Stimulated activated CD8-positive, alpha-beta memory T cell treated with anti-CD3 and anti-CD28 coated beads, Interleukin-12 subunit alpha, Interleukin-12 subunit beta, amount 100 ng/mL, for 1 hour (primary cell): ENCODE measurements at regions not wholly inside any gene's neighbourhood (a gene's known extent, or its start where the extent isn't known, plus 50 kb on each side); places are given as distances from the start of the nearest gene placed in this dataset.

ENCODE experiments used
- DNase-seq: peaks from one replicate; pipeline ENCODE4 v3.0.0-alpha.2; 2020; ENCODE audit warnings: low read depth

DNA sequence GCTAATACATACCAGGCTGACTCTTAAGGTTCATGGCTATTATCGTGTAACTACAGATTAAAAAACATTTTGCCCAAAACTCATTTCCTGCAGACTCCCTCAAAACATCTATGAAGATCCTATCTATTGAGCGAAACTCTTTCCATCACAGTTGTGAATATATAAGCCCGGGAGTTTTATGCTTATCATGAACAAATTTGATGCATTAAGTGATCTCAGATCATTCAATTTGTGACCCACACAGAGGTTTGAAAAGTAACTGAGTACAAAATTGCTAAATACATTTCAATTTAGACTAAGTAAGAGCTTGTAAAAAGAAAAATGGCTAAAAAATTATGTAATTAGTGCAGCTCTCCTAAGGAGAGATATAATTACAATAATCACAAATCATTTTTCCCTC is 1228.8 kb upstream of the TENM4 start:
- no peak for DNase-seq

DNA sequence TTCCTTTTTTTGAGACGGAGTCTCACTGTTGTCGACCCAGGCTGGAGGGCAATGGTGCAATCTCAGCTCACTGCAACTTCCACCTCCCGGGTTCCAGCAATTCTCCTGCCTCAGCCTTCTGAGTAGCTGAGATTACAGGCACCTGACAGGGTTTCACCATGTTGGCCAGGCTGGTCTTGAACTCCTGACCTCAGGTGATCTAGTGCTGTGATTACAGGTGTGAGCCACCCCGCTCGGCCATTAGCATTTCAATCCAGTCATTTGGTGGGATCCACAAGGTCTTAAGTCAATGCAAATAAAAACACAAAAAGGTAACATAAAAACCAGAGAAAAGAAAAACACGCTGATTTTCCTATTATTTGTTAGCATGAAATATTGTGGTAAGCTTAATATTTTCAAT is 1227.2 kb upstream of the TENM4 start:
- no peak for DNase-seq

DNA sequence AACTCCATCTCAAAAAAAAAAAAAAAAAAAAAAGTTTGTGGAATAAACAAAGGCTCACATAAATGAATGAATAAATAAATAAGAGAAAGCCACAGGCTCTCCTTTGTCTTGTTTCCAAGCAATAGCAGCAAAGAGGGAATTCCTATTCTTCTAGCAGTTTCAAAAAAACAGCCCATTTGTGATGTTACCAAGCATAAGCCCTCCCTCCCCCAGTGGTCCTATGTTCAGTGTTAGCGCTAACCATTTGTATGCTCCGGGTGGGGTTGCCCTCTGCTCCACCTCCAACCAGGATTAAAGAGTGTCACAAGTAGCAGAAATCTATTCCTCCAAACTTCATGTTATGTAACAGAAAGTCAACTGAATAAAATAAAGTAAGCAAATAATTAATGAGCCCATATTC is 1215.0 kb upstream of the TENM4 start:
- no peak for DNase-seq

DNA sequence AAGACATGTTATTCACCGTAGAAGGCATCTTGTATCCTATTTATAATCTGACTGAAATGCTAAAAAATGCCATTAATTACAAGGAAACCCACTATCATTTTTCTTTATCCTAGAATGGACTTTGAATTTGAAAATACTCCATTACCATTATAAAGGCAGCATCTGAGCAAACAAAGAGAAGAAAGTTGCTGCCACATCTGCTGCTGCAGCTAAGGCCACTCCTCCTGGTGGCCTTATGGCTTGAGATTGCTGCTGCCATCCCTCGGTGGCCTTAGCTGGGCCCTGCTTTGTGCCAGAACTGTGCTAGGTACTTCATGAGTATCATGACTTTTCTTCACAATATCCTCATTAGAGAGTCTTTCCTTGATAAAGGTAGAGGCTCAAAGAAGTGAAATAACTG is 1210.1 kb upstream of the TENM4 start:
- no peak for DNase-seq

DNA sequence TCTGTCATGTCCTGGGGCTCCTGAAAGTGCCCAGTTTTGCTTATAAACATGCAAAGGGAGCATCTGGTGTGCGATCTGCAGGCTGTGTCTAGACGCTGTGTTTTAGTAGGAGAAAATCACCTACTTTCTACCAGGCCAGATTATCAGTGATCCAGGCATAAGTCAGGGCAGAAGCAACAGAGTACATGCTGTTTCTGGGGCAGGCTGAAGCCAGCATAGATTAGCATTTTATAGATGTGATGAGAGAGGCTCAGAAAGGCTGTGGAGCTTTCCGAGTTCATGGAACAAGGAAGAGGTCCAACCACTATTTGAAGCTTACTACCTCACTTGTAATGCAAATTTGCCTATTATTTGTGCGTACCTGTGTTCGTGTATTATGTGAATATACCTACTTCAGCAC is 1208.4 kb upstream of the TENM4 start:
- DNase-seq = no peak

DNA sequence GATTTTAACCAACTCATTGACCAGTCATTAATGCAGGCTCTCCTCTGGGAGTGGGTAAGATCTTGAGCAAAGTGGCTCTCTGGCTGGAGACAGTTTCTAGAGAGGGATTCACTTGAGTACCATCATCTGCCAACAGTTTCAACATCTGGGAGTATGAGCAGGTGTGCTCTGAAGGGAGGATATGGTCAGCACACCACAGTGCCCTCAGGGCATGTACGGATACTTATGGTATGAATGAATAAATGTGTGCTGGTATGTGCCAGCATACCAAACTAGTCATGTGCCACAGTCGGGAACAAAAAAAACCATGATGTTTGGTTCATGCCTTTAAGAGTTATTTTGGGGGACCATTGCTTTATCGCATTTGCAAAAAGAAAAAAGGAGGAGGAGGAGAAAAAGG is 1197.5 kb upstream of the TENM4 start:
- DNase-seq = no peak

DNA sequence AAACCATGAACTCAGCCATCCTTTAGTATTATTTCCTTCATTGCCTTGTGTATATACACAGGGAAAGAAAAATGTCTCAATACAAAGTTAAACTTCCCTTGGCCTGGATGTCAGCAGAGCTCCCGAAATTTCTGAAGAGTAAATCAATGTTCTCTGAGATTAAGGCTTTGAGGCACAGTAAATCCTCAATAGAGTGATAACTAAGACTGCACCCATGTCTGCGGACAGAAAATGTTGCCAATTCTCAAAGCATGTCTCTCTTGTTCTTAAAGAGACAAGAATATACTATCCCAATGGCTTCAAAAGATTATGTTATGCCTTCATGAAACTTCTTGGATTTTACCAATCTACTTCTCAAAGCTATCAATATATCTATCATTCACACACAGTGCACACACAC is 1196.7 kb upstream of the TENM4 start:
- DNase-seq = no peak

DNA sequence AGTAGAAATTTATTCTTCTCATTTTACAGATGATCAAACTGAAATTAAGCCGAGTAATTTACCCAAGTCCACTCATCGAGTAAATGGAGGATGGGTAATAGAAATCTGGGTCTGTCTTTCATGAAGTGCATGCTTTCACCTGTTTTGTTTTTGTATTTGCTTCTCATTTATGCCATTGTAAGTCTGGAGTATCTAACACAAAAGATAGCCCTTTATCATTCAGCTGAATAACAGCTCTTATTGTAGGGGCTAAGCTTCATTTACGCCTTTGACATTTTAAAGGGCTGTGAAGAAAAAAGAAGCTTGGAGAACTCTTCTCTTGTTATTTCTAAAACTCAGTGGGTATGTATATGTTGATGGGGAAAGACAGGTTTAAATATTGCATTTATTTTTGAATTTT is 1196.2 kb upstream of the TENM4 start:
- DNase-seq = no peak

DNA sequence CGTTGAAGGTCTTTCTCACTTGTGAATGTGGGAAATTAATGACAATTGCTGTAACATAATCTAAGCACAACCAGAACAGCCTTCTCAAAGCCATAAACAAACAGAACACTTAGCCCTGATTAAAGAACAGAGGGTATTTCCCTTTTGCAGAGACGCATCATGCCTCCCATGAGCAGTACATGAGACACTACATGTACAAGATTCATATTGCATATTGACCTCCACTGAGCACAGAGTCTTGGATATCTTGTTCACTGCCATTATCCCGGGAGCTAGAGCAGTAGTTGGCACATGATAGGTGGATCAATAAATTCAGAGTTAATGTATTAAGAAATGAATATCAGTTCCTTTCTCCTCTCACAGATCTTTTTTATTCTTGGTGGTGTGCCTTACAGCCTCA is 1194.3 kb upstream of the TENM4 start:
- no peak for DNase-seq

DNA sequence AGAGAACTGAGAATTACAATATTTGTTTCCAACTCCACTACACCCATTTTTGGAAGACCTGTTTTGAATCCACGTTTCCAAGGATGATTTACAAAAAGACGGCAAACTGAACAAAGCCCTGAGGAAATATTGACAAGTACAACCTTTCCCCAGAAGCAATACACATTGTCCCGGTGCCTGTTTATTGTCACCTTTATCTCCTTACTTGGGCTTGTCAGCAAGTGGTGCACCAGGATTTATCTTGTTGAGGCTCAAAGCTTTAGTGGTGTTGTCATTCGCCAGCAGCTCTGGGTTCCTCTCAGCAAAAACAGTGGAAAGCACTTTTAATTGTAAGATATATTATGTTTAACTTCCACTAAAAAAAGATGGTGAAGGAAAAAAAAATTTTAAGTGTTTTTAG is 1191.9 kb upstream of the TENM4 start:
- no peak for DNase-seq

DNA sequence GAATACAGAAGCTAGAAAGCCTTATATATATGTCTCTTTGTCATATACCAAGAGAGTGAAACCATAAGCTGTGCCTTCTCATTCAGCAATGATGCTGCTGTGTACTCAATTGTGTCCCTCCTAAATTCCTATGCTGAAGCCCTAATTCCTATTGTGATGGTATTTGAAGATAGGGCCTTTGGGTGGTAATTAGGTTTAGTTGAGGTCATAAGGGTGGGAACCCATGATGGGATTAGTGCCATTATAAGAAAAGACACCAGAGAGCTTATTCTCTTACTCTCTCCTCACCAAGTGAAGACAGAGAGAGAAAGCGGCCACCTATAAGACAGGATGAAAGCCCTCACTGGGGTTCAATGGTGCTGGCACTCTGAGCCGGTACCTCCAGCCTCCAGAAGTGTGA is 1191.3 kb upstream of the TENM4 start:
- no peak for DNase-seq

DNA sequence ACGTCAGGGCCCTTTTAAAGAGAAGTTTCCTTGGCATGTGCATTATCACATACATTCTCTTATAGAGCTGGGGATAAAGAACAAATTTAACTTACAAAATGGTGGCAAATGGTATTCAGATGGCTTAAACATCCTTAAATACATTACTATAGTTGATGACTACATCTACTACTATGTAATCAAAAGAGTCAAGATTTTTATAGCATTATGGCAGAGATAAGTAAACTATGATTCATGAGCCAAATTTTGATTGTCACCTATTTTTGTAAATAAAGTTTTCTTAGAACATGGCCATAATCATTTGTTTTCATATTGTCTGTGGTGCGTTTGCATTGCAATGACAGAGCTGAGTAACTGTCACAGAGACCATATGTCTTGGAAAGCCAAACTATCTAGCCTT is 1188.6 kb upstream of the TENM4 start:
- DNase-seq = no peak

DNA sequence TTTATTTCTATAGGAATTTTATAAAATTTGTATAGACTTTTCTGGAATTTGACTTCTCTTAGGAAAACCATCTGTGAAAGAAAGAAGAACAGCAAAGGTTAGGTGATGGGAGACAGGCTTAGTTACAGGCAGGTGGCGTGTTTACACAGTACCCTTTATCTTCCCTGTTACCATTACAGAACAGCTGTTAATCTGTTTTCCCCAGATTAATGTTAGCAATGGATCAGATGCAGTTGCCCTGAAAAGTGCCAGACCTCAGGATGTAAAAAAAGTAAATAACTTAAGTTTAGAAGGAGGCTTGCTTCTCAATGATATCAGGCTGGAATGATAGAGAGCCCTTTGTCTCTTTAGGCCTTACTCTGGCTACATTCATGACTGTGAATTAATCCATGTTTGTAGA is 1186.5 kb upstream of the TENM4 start:
- no peak for DNase-seq

DNA sequence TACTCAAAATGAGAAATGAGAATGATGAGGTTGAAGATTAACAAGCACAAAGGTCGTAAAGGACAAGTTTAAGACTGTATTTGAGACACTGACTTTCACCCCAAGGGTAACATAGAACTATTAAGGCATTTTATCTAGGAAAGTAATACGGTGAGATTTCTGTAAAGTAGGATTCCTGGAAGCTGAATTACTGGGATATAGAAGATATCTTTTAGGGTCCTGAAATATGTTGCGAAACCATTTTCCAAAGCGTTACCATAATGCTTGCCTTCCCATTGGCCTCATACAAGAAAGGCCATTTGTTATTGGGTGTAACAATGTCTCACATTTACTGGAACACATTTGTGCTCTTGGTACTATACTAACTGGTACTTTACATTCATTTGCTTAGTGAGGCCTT is 1185.9 kb upstream of the TENM4 start:
- no peak for DNase-seq

DNA sequence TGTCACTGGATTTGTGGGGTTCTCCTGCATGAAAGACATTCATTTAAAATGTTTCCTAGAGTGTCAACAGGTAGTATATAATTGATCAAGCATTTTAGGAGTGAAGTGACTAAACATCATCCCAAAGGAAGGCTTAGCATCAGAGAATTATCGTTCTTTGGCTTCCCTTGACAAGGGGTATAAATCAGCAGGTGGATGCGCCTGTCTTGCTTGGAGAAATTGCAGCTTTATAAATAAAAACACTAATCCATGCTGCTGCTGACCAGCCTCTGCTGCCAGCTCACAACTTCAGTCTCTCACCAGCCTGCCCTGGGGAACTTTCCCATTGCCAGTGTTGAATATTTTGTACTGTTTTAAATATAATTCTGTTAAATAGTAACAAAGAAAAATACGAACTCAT is 1184.7 kb upstream of the TENM4 start:
- DNase-seq = no peak

DNA sequence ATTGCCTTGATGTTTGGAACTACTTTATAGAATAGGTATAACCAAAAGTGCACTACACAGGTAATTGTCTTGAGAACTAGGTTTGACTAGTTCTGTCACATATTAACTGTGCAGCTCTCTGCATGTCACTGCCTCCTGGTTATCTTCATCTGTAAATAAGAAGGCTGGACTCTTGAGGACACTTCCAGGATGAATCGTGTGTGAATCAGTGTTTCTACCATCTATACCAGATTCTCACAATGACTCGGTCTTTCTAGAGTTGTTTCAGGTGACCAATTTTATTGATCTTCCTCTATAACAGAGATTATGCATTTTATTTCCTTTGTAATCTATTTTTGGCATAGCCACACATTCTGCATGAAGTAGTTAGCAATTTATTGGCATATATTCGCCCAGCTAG is 1181.0 kb upstream of the TENM4 start:
- DNase-seq = no peak

DNA sequence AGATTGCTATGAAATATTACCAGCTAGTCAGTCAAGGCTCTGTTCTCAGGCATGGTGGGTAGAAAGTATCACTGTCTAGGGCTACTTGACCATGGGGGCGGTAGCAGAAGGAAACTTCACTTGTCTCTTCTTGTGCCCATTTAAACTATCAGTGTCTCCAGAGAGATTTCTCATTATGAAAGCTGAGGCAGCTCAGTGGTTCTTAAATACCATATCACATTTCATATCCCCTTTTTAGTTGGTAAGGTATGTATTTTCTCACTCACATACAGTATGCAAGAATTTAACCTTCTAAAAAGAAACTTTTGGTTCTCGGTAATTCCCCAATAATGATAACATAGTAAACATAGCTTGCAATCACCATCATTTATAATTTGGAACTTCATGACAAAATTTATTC is 1180.0 kb upstream of the TENM4 start:
- DNase-seq = no peak

DNA sequence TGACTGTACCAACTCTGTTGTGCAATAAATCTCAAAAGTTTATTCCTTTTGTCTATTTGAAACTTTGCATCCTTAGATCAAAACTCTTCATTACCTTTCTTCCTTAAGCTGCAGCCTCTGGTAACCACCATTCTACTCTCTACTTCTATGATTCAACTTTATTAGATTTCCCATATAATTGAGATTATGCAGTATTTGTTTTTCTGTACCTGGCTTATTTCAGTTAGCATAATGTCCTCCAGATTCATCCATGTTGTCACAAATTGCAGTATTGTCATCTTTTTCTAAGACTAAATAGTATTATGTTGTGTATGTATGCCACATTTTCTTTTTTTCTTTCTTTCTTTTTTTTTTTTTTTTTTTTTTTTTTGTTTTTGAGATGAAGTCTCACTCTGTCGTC is 1176.3 kb upstream of the TENM4 start:
- no peak for DNase-seq

DNA sequence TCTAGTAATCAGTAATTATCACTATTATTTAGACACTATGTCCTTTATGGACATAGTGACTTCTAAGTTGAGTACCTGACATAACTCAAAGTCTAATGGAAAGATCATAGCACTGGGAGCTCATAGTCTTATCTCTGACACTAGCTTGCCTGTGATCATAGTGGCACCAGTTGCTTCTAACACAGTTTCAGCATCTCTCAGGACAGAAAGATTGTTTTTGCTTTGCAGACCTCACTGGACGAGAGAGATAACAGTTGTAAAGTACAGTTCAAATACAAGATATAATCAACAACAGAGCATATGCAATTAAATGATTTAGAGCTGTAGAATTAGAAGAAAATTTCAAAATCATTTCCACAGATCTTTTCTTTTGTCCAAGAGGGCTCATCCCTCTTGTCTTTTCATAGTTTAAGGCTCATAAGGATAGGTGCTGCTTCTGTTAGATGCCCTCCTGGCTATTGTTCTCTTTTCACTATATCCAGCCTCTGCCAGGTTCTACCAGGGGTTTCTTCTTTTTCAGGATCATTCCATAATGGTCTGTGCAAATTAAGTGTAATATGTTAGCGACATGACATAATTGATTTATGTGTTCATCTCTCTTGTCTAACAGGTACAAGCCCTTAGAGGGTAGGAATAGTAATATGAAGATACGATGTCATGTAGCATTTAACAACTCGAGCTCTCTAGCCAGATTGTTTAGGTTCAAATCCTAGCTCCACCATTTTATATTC is 1175.4 kb upstream of the TENM4 start:
- DNase-seq = no peak

DNA sequence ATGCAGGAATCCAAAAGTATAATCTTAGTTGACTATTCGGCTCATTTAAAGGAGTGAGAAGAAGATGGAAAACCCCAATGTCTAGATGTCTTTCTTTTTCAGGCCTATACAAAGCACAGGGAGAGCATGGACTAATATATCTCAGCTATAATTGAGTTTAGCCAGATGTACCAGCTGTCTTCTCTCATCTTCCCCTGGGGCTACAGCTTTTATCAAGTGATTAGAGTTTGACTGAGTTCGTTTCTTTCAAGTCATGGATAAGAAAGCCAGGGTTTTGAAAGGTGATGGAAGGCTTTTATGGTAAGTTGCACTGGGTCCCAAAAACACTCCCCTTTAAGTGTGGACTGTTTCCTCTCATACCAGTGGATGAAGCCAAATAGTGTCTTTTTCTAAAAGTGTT is 1172.8 kb upstream of the TENM4 start:
- no peak for DNase-seq

DNA sequence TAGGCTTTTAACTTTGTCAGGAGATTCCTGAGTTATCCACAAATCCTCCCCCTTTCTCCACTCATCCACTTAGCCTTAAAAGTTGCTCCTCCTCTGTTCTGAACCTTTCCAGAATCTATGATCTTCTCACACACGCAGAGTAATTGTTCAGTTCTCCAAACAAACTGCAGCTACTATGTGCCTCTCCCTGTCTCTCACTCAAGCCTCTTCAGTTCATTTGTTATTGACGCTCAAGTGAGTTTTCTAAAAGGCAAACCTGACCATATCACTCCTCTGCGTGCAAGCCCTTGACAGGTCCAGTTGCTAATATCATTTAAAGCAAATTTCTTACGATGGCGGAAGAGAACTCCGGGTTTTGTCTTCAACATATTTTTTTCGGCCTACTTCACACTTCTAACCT is 1169.7 kb upstream of the TENM4 start:
- no peak for DNase-seq

DNA sequence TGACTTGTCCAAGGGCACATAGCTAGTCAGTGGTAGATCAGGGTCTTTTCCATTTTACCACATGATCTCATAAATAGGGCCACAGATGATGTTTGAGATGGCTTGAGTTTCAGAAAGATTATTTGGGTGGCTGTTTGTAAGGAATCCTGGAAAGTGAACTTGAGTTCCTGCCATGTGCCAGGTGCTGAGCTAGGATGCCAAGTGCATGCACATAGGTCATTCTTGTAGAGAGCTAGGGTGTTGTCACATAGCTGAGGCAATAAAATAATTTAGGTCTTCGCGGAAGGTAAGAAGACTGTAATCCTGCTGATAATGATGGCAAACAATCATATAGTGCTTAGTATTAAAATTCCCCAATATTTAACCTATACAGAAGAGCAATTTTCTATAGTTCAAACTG is 1162.6 kb upstream of the TENM4 start:
- no peak for DNase-seq

DNA sequence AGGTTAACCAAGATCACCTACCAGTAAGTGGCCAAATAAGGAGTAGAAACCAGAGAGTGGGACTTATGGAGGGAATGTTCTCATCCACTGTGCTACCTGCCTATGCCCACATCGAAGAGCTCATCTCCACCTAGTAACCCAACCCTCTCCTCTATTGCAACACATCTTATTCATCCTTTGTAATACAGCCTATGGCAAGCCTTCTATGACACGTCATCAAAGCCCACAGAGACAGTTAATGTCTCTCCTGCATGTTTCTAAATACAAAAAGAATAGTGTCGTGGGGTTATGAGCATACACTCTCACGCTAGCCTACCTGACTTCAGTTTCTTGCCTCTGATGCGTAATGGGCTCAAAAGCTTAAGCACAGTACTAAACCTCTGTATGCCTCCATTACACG is 1158.1 kb upstream of the TENM4 start:
- DNase-seq = no peak

DNA sequence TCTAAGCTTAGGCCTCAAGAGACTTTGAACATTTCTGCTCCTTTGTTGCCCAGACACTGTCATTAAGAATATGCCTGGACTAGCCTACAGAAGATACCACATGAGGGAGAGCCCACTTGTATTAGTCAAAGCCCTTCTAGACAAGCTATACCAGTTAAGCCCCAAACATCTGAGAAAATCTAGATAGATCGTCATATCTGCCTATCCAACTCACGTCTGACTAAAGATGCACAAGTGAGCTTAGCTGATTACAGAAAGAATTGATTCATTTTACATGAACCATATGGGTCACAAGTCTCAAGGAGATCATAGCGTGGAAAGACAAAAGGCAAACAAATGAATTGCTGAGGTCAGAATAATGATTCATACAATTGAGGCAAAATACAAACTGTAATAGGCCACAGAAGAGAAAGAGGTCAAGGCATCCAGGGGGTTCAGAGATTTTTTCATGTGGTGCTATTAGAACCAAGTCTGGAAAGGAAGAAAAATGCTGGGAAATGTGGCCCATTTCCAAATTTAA is 1155.5 kb upstream of the TENM4 start:
- no peak for DNase-seq

DNA sequence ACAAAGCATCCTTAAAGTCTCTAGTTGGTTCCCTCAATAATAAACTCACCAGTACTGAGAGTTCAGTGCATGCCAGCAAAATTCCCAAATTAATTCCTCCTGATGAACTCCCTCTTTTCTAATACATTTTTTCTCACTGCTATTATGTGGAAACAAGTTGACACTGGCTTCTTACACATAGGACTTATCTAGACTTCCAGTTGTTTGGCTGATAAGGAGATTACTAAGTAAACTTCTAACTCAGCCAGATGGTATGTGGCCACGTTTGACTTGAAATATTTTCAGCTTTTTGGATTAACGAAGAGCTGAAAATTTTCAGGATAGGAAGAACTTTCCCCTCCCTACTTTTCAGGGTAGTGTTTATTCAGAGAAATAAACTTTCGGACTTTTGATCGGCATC is 1154.2 kb upstream of the TENM4 start:
- no peak for DNase-seq
